RCC 7860 (cell line): ENCODE measurements at regions not wholly inside any gene's neighbourhood (a gene's known extent, or its start where the extent isn't known, plus 50 kb on each side); places are given as distances from the start of the nearest gene placed in this dataset.
A peak's percentile ranks its signal among the peaks of the same experiment; 100 is the strongest.
"Not testable (repeated sequence)": the region's sequence is repeated elsewhere in the genome, so short reads cannot be mapped to it uniquely, and the experiment has no call there.

Source experiments
- DNase-seq: peaks from one replicate; pipeline ENCODE4 v3.0.0-alpha.2; 2015; ENCODE audit warnings: low spot score
- FAIRE-seq: peaks from 2 replicates; lab custom pipeline; 2012; peaks lifted over from hg19 to GRCh38; lab: Jason Lieb, UNC

- DNase-seq (no peak), FAIRE-seq (no peak)
Measured at GRCh38 chr16:29226782-29227181, 179.7 kb downstream of the NPIPB11 start.

GRCh38 chr16:29224675-29225074, 181.8 kb downstream of the NPIPB11 start:
- not testable (repeated sequence) for FAIRE-seq, DNase-seq

GRCh38 chr16:29222615-29223014, 183.9 kb downstream of the NPIPB11 start:
- not testable (repeated sequence) for FAIRE-seq, DNase-seq

GRCh38 chr16:29222008-29222407, 184.5 kb downstream of the NPIPB11 start:
- not testable (repeated sequence) for FAIRE-seq

GRCh38 chr16:29221281-29221955, 185.1 kb downstream of the NPIPB11 start:
- FAIRE-seq, DNase-seq: not testable (repeated sequence)

More at GRCh38 chr16:29222008-29222407, 184.5 kb downstream of the NPIPB11 start:
- not testable (repeated sequence) for DNase-seq

- FAIRE-seq, result not testable (repeated sequence)
Measured at GRCh38 chr16:29220647-29221191, 185.8 kb downstream of the NPIPB11 start.

GRCh38 chr16:29219966-29220646, 186.4 kb downstream of the NPIPB11 start:
- FAIRE-seq, DNase-seq: not testable (repeated sequence)

More at GRCh38 chr16:29220647-29221191, 185.8 kb downstream of the NPIPB11 start:
- DNase-seq, result peak; percentile 11

- FAIRE-seq, DNase-seq: not testable (repeated sequence)
Measured at GRCh38 chr16:29219562-29219961, 186.9 kb downstream of the NPIPB11 start.

- not testable (repeated sequence) for FAIRE-seq, DNase-seq
Measured at GRCh38 chr16:29218649-29219048, 187.9 kb downstream of the NPIPB11 start.

GRCh38 chr16:29218171-29218570, 188.3 kb downstream of the NPIPB11 start:
- FAIRE-seq, DNase-seq: not testable (repeated sequence)

GRCh38 chr16:29217752-29218126, 188.8 kb downstream of the NPIPB11 start:
- DNase-seq, FAIRE-seq: not testable (repeated sequence)

GRCh38 chr16:29217104-29217751, 189.3 kb downstream of the NPIPB11 start:
- FAIRE-seq, DNase-seq: not testable (repeated sequence)

- FAIRE-seq, DNase-seq: not testable (repeated sequence)
Measured at GRCh38 chr16:29213770-29214169, 192.7 kb downstream of the NPIPB11 start.

GRCh38 chr16:29213251-29213650, 193.3 kb downstream of the NPIPB11 start:
- FAIRE-seq, result not testable (repeated sequence)

GRCh38 chr16:29212084-29213027, 194.2 kb downstream of the NPIPB11 start:
- not testable (repeated sequence) for DNase-seq, FAIRE-seq

More at GRCh38 chr16:29213251-29213650, 193.3 kb downstream of the NPIPB11 start:
- DNase-seq, result not testable (repeated sequence)

- not testable (repeated sequence) for DNase-seq, FAIRE-seq
Measured at GRCh38 chr16:29211456-29211855, 195.1 kb downstream of the NPIPB11 start.

GRCh38 chr16:29210299-29211150, 196.0 kb downstream of the NPIPB11 start:
- not testable (repeated sequence) for FAIRE-seq, DNase-seq

GRCh38 chr16:29206120-29206519, 200.4 kb downstream of the NPIPB11 start:
- not testable (repeated sequence) for FAIRE-seq, DNase-seq

- FAIRE-seq, DNase-seq: not testable (repeated sequence)
Measured at GRCh38 chr16:29205151-29205550, 201.4 kb downstream of the NPIPB11 start.
